DND-41 (cell line): ENCODE measurements at regions not wholly inside any gene's neighbourhood (a gene's known extent, or its start where the extent isn't known, plus 50 kb on each side); places are given as distances from the start of the nearest gene placed in this dataset.

Experiments used
- CTCF ChIP-seq: IDR thresholded peaks from 2 replicates; pipeline ENCODE4 v1.5.1; 2012; ENCODE audit warnings: borderline replicate concordance, low read length, moderate library complexity, mild to moderate bottlenecking; ENCODE audit not compliant: poor library complexity, severe bottlenecking; ENCODE audit errors: extremely low read depth
- EZH2 ChIP-seq: IDR thresholded peaks from 3 replicates; pipeline ENCODE4 v1.6.1; 2012; ENCODE audit warnings: borderline replicate concordance, low read depth, mild to moderate bottlenecking, moderate library complexity, low read length, inconsistent platforms; ENCODE audit not compliant: severe bottlenecking

- TF ChIP-seq CTCF (no peak), EZH2 (no peak)
Observed at GRCh38 chr11:123254357-123254756, 59.3 kb upstream of the CLMP start.
